ENCODE measurements at regions not wholly inside any gene's neighbourhood (a gene's known extent, or its start where the extent isn't known, plus 50 kb on each side); places are given as distances from the start of the nearest gene placed in this dataset.

DNA sequence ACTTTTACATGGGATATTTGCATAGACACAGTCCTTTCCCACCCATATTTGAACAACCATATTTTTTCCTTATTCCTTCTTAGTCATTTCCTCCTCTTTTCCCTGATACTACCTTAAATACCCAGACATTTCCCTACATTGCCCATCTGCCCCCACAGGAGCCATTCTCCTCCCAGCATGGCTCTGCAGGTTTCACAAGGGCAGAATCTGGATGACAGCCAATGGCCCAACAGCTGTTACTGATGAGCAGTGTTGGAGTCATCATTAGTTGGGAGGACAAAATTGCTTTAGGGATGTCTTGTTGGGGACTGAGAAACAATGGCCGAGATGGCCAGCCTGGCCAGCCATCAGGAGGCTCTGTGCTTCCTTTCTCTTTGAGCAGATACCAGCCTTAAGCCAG, 209.5 kb downstream of the KLF5 start:
- ChIA-PET POLR2A (interaction anchor here (0.5 kb wide), 1 partner anchor 1005 kb away, joined by 3 read pairs; no protein-coding TSS in a partner anchor), CTCF (ENCODE audit: unreplicated experiment) (no interaction called here)
- no TSS peak for BruUV-seq (replicated peaks)

DNA sequence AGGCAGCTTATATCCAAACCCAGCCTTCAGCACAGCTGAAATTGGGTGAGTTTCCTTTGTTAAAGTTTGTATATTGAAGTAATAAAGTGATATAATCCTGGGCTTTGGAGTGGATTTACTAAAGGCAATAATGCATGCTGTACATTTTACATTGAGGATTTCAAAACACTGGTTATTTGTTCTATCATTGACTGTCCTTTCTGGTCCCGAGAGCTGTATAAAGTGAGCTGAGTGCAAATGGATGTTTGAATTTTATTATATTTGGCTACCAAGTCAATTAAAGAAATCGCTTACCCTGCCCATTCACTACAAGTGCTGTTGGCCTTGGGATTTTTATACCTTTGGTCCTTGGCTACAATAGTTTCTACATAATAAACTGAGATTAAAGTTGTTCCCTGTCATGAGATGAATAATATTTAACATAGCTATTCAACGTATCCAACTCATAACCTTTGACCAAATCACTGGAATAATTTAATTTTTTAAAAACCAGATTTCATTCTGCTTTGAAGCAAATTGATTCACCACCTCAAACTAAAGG, 207.9 kb downstream of the KLF5 start:
- H3K36me3 ChIP-seq (ENCODE audit: insufficient read depth, low read length), result no peaks in the 10 kb centered on the region
- H4K20me1 ChIP-seq (ENCODE audit: insufficient read depth, low read length), result no peaks in the 10 kb centered on the region
- H3K4me1 ChIP-seq (ENCODE audit: insufficient read depth, low read length, poor library complexity, severe bottlenecking), result no peaks in the 10 kb centered on the region
- no peak overlapping the region for H3K4me2 ChIP-seq (ENCODE audit: low read length)
- no peak overlapping the region for H3K27ac ChIP-seq (ENCODE audit: low read depth, low read length, poor library complexity, severe bottlenecking)
- no peaks in the 10 kb centered on the region for H3K79me2 ChIP-seq (ENCODE audit: insufficient read depth, low read depth, low read length)
- no peak for DNase-seq (ENCODE audit: low spot score)
- CTCF ChIA-PET (ENCODE audit: unreplicated experiment), result interaction anchor here (0.6 kb wide), 1 partner anchor 1843 kb away, joined by 3 read pairs; no protein-coding TSS in a partner anchor
- no peaks in the 10 kb centered on the region for H3K9me2 ChIP-seq (ENCODE audit: insufficient read depth, low read length)
- POLR2A ChIA-PET, result interaction anchor here (0.6 to 1.6 kb wide), 3 partner anchors 14 to 1988 kb away, joined by 3 to 5 read pairs (median 3); no protein-coding TSS in a partner anchor
- H2AFZ ChIP-seq (ENCODE audit: low read length), result no peak overlapping the region
- intact Hi-C loops (cut with micrococcal nuclease; ENCODE audit: unreplicated experiment), result no loop called here
- no TSS peak for BruUV-seq (replicated peaks)
- H3K9me3 ChIP-seq (ENCODE audit: low read length), result no peaks in the 10 kb centered on the region
- no peak for TF ChIP-seq EZH2phosphoT487 (IDR thresholded peaks at IDR 0.05; ENCODE audit: borderline replicate concordance, low read depth, low read length)
- TF ChIP-seq, protein P1, sequence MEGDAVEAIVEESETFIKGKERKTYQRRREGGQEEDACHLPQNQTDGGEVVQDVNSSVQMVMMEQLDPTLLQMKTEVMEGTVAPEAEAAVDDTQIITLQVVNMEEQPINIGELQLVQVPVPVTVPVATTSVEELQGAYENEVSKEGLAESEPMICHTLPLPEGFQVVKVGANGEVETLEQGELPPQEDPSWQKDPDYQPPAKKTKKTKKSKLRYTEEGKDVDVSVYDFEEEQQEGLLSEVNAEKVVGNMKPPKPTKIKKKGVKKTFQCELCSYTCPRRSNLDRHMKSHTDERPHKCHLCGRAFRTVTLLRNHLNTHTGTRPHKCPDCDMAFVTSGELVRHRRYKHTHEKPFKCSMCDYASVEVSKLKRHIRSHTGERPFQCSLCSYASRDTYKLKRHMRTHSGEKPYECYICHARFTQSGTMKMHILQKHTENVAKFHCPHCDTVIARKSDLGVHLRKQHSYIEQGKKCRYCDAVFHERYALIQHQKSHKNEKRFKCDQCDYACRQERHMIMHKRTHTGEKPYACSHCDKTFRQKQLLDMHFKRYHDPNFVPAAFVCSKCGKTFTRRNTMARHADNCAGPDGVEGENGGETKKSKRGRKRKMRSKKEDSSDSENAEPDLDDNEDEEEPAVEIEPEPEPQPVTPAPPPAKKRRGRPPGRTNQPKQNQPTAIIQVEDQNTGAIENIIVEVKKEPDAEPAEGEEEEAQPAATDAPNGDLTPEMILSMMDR (conservative IDR thresholded peaks at IDR 0.05; ENCODE audit: low read length), result no peak
- no peak overlapping the region for H3K4me3 ChIP-seq (ENCODE audit: low read depth, low read length, poor library complexity, severe bottlenecking)

More for the DNA sequence above, 209.5 kb downstream of the KLF5 start:
- H3K36me3 ChIP-seq (ENCODE audit: insufficient read depth, low read length), result no peaks in the 10 kb centered on the region
- DNase-seq (ENCODE audit: low spot score), result no peak
- no peaks in the 10 kb centered on the region for H3K9me2 ChIP-seq (ENCODE audit: insufficient read depth, low read length)
- H3K4me3 ChIP-seq (ENCODE audit: low read depth, low read length, poor library complexity, severe bottlenecking), result no peak overlapping the region
- H3K79me2 ChIP-seq (ENCODE audit: insufficient read depth, low read depth, low read length), result no peaks in the 10 kb centered on the region
- no peaks in the 10 kb centered on the region for H3K4me1 ChIP-seq (ENCODE audit: insufficient read depth, low read length, poor library complexity, severe bottlenecking)
- H2AFZ ChIP-seq (ENCODE audit: low read length), result no peak overlapping the region
- no peak for TF ChIP-seq EZH2phosphoT487 (IDR thresholded peaks at IDR 0.05; ENCODE audit: borderline replicate concordance, low read depth, low read length)
- TF ChIP-seq, protein P1 (conservative IDR thresholded peaks at IDR 0.05; ENCODE audit: low read length), result no peak
- no peak overlapping the region for H3K4me2 ChIP-seq (ENCODE audit: low read length)
- no peaks in the 10 kb centered on the region for H4K20me1 ChIP-seq (ENCODE audit: insufficient read depth, low read length)
- no peak overlapping the region for H3K27ac ChIP-seq (ENCODE audit: low read depth, low read length, poor library complexity, severe bottlenecking)
- intact Hi-C loops (cut with micrococcal nuclease; ENCODE audit: unreplicated experiment), result no loop called here
- no peaks in the 10 kb centered on the region for H3K9me3 ChIP-seq (ENCODE audit: low read length)

DNA sequence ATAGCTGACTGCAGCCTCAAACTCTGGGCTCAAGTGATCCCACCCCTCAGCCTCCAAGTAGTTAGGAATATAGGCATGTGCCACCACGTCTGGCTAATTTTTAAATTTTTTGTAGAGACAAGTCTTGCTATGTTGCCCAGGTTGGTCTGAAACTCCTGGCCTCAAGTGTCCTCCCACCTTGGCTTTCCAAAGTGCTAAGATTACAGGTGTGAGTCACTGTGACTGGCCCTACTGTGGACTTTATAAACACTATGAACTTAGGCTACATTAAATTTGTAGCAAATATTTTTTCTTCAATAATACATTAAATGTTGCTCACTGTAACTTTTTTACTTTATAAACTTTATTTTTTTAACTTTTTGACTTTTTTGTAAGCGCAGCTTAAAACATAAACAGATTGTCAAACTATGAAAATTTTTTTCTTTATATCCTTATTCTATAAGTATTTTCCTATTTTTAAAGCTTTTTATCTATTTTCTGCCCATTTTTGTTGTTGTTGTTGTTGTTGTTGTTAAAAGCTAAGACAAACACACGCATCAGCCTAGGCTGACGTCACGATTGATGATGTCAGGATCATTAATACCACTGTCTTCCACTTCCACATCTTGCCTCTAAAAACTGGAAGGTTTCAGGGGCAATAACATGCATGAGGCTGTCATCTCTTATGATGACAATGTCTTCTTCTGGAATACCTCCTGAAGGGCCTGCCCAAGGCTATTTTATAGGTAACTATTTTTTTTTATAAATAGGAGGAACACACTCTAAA, 204.2 kb downstream of the KLF5 start:
- no peak for DNase-seq (ENCODE audit: low spot score)
- Histone ChIP-seq H3K79me2 (ENCODE audit: insufficient read depth, low read depth, low read length) (no peaks in the 10 kb centered on the region), H3K4me1 (ENCODE audit: insufficient read depth, low read length, poor library complexity, severe bottlenecking) (no peaks in the 10 kb centered on the region), H3K4me3 (ENCODE audit: low read depth, low read length, poor library complexity, severe bottlenecking) (no peak overlapping the region), H2AFZ (ENCODE audit: low read length) (no peak overlapping the region), H3K9me3 (ENCODE audit: low read length) (no peaks in the 10 kb centered on the region), H3K9me2 (ENCODE audit: insufficient read depth, low read length) (no peaks in the 10 kb centered on the region), H4K20me1 (ENCODE audit: insufficient read depth, low read length) (no peaks in the 10 kb centered on the region), H3K4me2 (ENCODE audit: low read length) (no peak overlapping the region), H3K36me3 (ENCODE audit: insufficient read depth, low read length) (no peaks in the 10 kb centered on the region), H3K27ac (ENCODE audit: low read depth, low read length, poor library complexity, severe bottlenecking) (no peak overlapping the region)
- ChIA-PET CTCF (ENCODE audit: unreplicated experiment) (no interaction called here), POLR2A (no interaction called here)
- TF ChIP-seq, protein P1 (conservative IDR thresholded peaks at IDR 0.05; ENCODE audit: low read length), result no peak
- TF ChIP-seq EZH2phosphoT487 (IDR thresholded peaks at IDR 0.05; ENCODE audit: borderline replicate concordance, low read depth, low read length), result no peak
- intact Hi-C loops (cut with micrococcal nuclease; ENCODE audit: unreplicated experiment), result no loop called here
- no TSS peak for BruUV-seq (replicated peaks)
